GM21367 (cell line): ENCODE measurements at regions not wholly inside any gene's neighbourhood (a gene's known extent, or its start where the extent isn't known, plus 50 kb on each side); places are given as distances from the start of the nearest gene placed in this dataset.

ENCODE experiments used
- ATAC-seq: cut with Tn5 transposase; IDR thresholded peaks from one replicate; pipeline ENCODE4 v1.9.1; 2021; ENCODE audit not compliant: unreplicated experiment

- ATAC-seq = no peak
Observed at GRCh38 chr6:134511984-134512683, 194.2 kb upstream of the SGK1 start.

GRCh38 chr6:134510920-134511319 lies 193.0 kb upstream of the SGK1 start:
- no peak for ATAC-seq

GRCh38 chr6:134510142-134510541 lies 192.2 kb upstream of the SGK1 start:
- ATAC-seq = no peak

- ATAC-seq = no peak
Observed at GRCh38 chr6:134508862-134509498, 191.1 kb upstream of the SGK1 start.

- ATAC-seq = no peak
Observed at GRCh38 chr6:134506162-134506561, 188.2 kb upstream of the SGK1 start.

- ATAC-seq = no peak
Observed at GRCh38 chr6:134503585-134504281, 185.8 kb upstream of the SGK1 start.

GRCh38 chr6:134502614-134503549 lies 185.0 kb upstream of the SGK1 start:
- ATAC-seq = no peak

- no peak for ATAC-seq
Observed at GRCh38 chr6:134495890-134496248, 178.0 kb upstream of the SGK1 start.

- ATAC-seq = no peak
Observed at GRCh38 chr6:134495203-134495889, 177.4 kb upstream of the SGK1 start.

- no peak for ATAC-seq
Observed at GRCh38 chr6:134493789-134494188, 175.9 kb upstream of the SGK1 start.

- ATAC-seq = no peak
Observed at GRCh38 chr6:134491477-134491876, 173.6 kb upstream of the SGK1 start.

GRCh38 chr6:134482593-134483270 lies 164.8 kb upstream of the SGK1 start:
- ATAC-seq = no peak

- ATAC-seq = no peak
Observed at GRCh38 chr6:134481966-134482365, 164.1 kb upstream of the SGK1 start.

GRCh38 chr6:134480593-134480992 lies 162.7 kb upstream of the SGK1 start:
- no peak for ATAC-seq

- no peak for ATAC-seq
Observed at GRCh38 chr6:134478764-134479399, 161.0 kb upstream of the SGK1 start.

GRCh38 chr6:134477991-134478635 lies 160.2 kb upstream of the SGK1 start:
- ATAC-seq = no peak

GRCh38 chr6:134474955-134475354 lies 157.0 kb upstream of the SGK1 start:
- no peak for ATAC-seq

GRCh38 chr6:134472661-134473060 lies 154.7 kb upstream of the SGK1 start:
- ATAC-seq = no peak

GRCh38 chr6:134472046-134472445 lies 154.1 kb upstream of the SGK1 start:
- no peak for ATAC-seq
